Activated CD4-positive, alpha-beta T cell treated with anti-CD3 and anti-CD28 coated beads, Interleukin-2, amount 10 ng/mL, durations not matched to agents 7 days and 5 days (primary cell): ENCODE measurements at regions not wholly inside any gene's neighbourhood (a gene's known extent, or its start where the extent isn't known, plus 50 kb on each side); places are given as distances from the start of the nearest gene placed in this dataset.

Experiments used
- CTCF ChIA-PET: fragments of 350-600 bp; sonication (Branson Sonifier 250); formaldehyde crosslinking; loops from one replicate; lab custom pipeline; 2021; ENCODE audit warnings: antibody characterized with exemption; lab: Charles Lee
- POLR2A ChIA-PET: fragments of 350-600 bp; sonication (Branson Sonifier 250); formaldehyde crosslinking; loops from one replicate; lab custom pipeline; 2021; ENCODE audit warnings: antibody characterized with exemption; lab: Charles Lee
- DNase-seq: peaks from one replicate; pipeline ENCODE4 v3.0.0-alpha.2; 2020
- H3K27ac Mint-ChIP-seq: one replicate; pipeline ENCODE4 v1.8.0; 2021; ENCODE audit warnings: mild to moderate bottlenecking, moderate library complexity, mixed read lengths
- H3K27me3 Mint-ChIP-seq: one replicate; pipeline ENCODE4 v1.8.0; 2021; ENCODE audit warnings: mixed read lengths
- H3K36me3 Mint-ChIP-seq: one replicate; pipeline ENCODE4 v1.8.0; 2021; ENCODE audit warnings: low read depth, mixed read lengths
- H3K4me1 Mint-ChIP-seq: one replicate; pipeline ENCODE4 v1.8.0; 2021; ENCODE audit warnings: mixed read lengths
- H3K4me3 Mint-ChIP-seq: one replicate; pipeline ENCODE4 v1.8.0; 2021; ENCODE audit warnings: mild to moderate bottlenecking, moderate library complexity, mixed read lengths
- H3K9me3 Mint-ChIP-seq: one replicate; pipeline ENCODE4 v1.8.0; 2021; ENCODE audit warnings: mixed read lengths

DNA sequence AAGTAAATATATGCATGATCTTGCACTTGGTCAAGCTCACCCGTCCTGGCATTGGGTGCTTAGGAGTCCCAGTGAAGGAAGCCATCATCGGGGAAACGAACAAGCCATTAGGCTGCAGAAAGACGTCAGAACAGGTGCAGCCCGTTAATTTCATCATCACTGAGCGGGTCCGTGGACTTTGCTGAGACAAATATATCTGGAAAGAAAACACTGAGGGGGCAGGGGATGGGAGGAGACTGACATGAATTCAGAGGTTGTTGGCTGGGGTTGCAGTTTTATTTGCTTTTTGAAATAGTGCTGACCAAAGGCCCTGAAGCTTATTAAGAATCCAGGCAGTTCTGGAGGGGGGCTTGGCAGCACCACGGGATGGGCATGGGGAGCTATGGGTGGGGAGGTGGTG, 207.2 kb downstream of the ENGASE start:
- CTCF ChIA-PET, result no interaction called here
- POLR2A ChIA-PET, result no interaction called here
- no peaks in the 10 kb centered on the region for H3K9me3 Mint-ChIP-seq

DNA sequence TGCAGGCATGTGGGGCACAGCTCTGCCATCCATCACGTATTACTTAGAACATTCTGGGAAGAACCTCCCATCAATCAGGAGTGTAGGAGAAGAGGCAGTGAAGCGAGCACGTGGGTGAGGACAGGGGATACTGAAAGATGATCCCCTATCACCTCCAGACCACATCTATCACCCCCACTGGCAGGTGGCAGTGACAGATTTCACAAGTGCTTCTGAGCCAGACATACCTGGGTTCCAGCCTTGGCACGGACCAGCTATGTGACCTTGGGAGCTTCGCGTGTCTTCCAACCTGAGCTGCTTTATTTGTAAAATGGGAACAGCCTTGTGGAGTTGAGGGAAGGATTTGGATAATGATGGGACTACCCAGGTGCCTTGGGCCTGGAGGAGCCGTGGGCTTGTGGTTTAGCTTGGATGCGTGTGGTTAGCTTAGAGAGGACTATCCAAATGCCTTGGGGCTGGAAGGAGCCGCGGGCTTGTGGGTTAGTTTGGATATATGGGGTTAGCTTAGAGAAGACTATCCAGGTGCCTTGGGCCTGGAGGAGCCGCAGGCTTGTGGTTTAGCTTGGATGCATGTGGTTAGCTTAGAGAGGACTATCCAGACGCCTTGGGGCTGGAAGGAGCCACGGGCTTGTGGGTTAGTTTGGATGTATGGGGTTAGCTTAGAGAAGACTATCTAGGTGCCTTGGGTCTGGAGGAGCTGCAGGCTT, 206.4 kb downstream of the ENGASE start:
- no peak overlapping the region for H3K4me3 Mint-ChIP-seq
- H3K9me3 Mint-ChIP-seq, result no peaks in the 10 kb centered on the region
- no peak for DNase-seq
- H3K4me1 Mint-ChIP-seq, result no peaks in the 10 kb centered on the region
- ChIA-PET CTCF (no interaction called here), POLR2A (no interaction called here)
- H3K27ac Mint-ChIP-seq, result no peak overlapping the region
- no peaks in the 10 kb centered on the region for H3K36me3 Mint-ChIP-seq
- H3K27me3 Mint-ChIP-seq, result peaks cover 2% of the 10 kb centered on the region

More for the DNA sequence above, 207.2 kb downstream of the ENGASE start:
- peaks cover 2% of the 10 kb centered on the region for H3K27me3 Mint-ChIP-seq
- no peaks in the 10 kb centered on the region for H3K36me3 Mint-ChIP-seq
- no peak overlapping the region for H3K4me3 Mint-ChIP-seq
- no peak for DNase-seq
- H3K27ac Mint-ChIP-seq, result no peak overlapping the region
- no peaks in the 10 kb centered on the region for H3K4me1 Mint-ChIP-seq

DNA sequence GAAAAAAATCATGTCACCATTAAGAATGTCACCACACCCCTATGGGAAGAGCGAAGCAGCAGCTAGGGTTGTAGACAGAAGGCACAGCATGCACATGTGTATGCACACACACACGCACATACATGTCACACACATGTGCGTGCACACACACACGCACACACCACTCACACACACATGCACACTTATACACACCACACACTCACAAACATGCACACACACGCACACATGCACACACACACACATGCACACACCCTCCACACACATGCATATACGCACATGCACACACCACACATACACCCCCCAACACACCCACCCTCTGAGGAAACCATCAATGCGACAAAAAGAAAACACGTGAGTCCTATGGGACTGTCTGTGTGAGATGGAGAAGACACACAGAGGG, 205.4 kb downstream of the ENGASE start:
- H3K27me3 Mint-ChIP-seq, result peaks cover 2% of the 10 kb centered on the region
- H3K36me3 Mint-ChIP-seq, result no peaks in the 10 kb centered on the region
- no peak for DNase-seq
- H3K27ac Mint-ChIP-seq, result no peak overlapping the region
- ChIA-PET POLR2A (no interaction called here), CTCF (no interaction called here)
- H3K4me3 Mint-ChIP-seq, result no peak overlapping the region
- H3K9me3 Mint-ChIP-seq, result no peaks in the 10 kb centered on the region
- no peaks in the 10 kb centered on the region for H3K4me1 Mint-ChIP-seq

DNA sequence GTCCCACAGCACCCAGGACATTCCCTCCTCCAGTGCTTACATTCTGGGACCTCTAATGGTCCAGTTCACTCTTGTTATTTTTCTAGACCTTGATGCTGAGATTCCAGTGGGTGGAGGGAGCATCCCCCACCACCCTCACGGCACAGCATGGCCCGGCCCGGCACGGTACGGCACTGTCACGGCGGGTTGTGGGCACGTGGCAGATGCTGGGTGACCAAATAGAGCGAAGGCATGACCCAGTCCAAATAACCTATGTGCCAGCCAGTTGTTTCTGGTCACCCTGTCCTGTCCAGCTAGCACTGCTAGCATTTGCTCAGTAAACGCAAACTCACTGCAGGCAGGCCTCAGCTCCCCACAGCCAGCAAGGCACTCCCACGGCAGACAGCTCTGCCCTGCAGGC, 204.7 kb downstream of the ENGASE start:
- H3K27ac Mint-ChIP-seq, result no peak overlapping the region
- ChIA-PET POLR2A (no interaction called here), CTCF (no interaction called here)
- no peaks in the 10 kb centered on the region for H3K9me3 Mint-ChIP-seq
- H3K4me3 Mint-ChIP-seq, result no peak overlapping the region
- H3K27me3 Mint-ChIP-seq, result peaks cover 2% of the 10 kb centered on the region
- no peak for DNase-seq
- H3K4me1 Mint-ChIP-seq, result no peaks in the 10 kb centered on the region
- H3K36me3 Mint-ChIP-seq, result no peaks in the 10 kb centered on the region

DNA sequence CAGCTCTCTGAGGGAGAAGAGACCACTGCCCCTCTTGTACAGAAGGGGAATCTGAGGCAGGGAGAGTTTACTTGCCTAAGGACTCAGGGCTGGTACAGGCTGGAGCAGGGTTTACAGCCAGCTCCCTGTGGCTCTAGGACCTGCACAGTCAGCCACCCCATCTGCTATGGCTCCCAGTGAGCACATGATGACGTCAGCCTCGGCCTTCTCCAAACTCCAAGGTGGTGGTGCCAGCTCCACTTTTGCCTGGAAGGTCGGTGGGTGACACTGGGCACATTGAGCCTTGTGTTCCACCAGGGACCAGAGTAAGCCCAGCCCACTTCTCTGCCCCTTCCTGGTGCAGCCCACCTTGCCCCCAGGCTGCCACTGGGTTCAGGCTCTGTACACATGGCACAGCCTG, 202.2 kb downstream of the ENGASE start:
- POLR2A ChIA-PET, result no interaction called here
- CTCF ChIA-PET, result no interaction called here
- Mint-ChIP-seq H3K4me3 (no peak overlapping the region), H3K27me3 (peaks cover 2% of the 10 kb centered on the region), H3K36me3 (no peaks in the 10 kb centered on the region), H3K9me3 (no peaks in the 10 kb centered on the region), H3K4me1 (no peaks in the 10 kb centered on the region), H3K27ac (no peak overlapping the region)
- DNase-seq, result no peak

DNA sequence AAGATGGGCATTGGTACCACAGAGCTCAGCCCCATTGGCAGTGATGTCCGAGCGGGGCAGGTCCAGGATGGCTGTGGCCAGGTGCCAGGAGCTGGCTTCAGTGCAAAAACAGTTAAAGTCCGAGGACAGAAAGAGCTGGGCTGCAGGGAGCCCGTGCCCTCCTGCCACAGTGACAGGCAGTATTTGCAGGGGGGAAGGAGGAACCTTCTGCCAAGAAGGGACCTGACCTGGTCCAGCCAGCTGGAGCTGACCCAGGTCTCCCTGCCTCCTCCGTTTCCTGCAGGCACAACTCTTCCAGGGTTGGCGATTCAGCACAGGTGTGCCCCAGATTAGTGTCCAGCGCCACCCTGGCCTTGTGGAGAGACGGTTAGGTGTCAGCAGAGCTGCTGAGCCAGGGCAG, 199.0 kb downstream of the ENGASE start:
- CTCF ChIA-PET, result no interaction called here
- H3K4me3 Mint-ChIP-seq, result no peak overlapping the region
- no peak for DNase-seq
- H3K27ac Mint-ChIP-seq, result no peak overlapping the region
- H3K27me3 Mint-ChIP-seq, result peaks cover 12% of the 10 kb centered on the region
- POLR2A ChIA-PET, result no interaction called here
- no peaks in the 10 kb centered on the region for H3K36me3 Mint-ChIP-seq
- no peaks in the 10 kb centered on the region for H3K9me3 Mint-ChIP-seq
- H3K4me1 Mint-ChIP-seq, result no peaks in the 10 kb centered on the region

DNA sequence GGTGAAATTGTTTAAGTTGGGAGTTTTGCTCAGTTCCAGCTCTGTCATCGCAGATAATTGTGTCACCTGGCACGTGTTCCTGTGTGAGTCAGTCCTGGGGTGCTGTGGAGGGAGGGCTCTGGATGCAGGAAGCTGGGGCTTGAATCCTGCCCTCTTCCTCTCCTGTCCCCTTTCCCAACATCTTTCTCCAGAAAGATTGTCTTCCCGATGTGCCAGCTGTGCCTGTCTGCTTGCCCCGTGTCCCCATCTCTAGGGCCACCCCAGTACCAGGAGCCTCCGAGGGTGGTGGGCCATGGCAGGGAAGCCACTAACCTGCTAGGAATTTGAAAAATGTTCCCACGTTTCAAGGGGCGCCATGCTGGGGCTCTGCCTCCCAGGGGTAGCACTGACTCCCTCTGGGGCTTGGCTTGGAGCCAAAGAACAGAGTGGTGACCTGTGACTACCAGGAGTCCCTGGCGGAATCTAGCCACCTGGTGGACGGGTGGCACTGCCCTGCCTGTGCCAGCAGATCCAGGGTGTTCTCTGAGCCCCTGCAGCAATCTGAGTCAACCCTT, 198.1 kb downstream of the ENGASE start:
- H3K4me1 Mint-ChIP-seq, result no peaks in the 10 kb centered on the region
- no peaks in the 10 kb centered on the region for H3K9me3 Mint-ChIP-seq
- POLR2A ChIA-PET, result no interaction called here

DNA sequence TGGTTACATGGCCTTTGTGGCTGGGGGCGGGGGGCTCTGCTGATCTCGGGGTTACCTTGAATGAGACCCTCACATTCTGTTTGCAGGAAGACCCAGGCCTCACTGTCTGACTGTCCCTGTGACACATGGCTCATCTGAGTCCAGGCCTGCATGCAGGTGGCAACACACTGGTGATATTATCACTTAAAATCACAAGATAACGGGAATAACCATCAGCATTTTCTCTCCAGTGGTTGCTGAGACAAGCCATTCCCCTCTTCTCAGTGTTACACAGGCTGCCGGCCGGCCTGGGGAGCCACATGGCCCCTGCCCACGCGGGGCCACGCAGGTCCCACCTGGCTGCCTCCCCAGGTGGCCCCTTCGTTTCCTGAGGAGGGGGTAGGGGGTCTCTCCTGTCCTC, 197.6 kb downstream of the ENGASE start:
- no peak overlapping the region for H3K27ac Mint-ChIP-seq
- no peaks in the 10 kb centered on the region for H3K4me1 Mint-ChIP-seq
- peaks cover 12% of the 10 kb centered on the region for H3K27me3 Mint-ChIP-seq
- no peaks in the 10 kb centered on the region for H3K36me3 Mint-ChIP-seq
- no peak overlapping the region for H3K4me3 Mint-ChIP-seq
- H3K9me3 Mint-ChIP-seq, result no peaks in the 10 kb centered on the region
- DNase-seq, result no peak
- ChIA-PET CTCF (no interaction called here), POLR2A (no interaction called here)

More for the DNA sequence above, 198.1 kb downstream of the ENGASE start:
- no peak overlapping the region for H3K4me3 Mint-ChIP-seq
- H3K36me3 Mint-ChIP-seq, result no peaks in the 10 kb centered on the region
- H3K27me3 Mint-ChIP-seq, result peaks cover 12% of the 10 kb centered on the region
- DNase-seq, result no peak
- CTCF ChIA-PET, result no interaction called here
- no peak overlapping the region for H3K27ac Mint-ChIP-seq

DNA sequence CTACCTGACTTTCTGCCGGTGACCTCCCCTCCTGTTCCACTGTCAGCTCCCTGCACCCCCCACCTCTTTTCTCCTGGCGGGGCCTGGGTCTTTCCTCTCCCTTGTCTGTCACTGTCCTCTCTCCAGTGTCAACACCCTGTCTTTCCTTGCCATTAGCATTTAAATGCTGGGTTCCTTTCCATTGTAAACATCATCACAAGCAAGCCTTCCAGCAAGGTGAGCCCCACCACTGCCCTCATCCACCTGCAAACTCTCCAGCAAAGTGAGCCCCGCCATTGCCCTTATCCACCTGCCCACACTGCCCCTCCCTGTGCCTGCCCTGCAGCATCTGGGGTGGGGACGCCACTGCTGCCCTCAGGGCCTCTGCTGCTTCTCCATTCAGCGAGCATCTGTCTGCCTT, 195.0 kb downstream of the ENGASE start:
- no peak overlapping the region for H3K27ac Mint-ChIP-seq
- H3K4me1 Mint-ChIP-seq, result no peaks in the 10 kb centered on the region
- H3K4me3 Mint-ChIP-seq, result no peak overlapping the region
- H3K27me3 Mint-ChIP-seq, result peaks cover 12% of the 10 kb centered on the region
- H3K36me3 Mint-ChIP-seq, result no peaks in the 10 kb centered on the region
- H3K9me3 Mint-ChIP-seq, result no peaks in the 10 kb centered on the region
- DNase-seq, result no peak
- CTCF ChIA-PET, result no interaction called here
- POLR2A ChIA-PET, result no interaction called here

DNA sequence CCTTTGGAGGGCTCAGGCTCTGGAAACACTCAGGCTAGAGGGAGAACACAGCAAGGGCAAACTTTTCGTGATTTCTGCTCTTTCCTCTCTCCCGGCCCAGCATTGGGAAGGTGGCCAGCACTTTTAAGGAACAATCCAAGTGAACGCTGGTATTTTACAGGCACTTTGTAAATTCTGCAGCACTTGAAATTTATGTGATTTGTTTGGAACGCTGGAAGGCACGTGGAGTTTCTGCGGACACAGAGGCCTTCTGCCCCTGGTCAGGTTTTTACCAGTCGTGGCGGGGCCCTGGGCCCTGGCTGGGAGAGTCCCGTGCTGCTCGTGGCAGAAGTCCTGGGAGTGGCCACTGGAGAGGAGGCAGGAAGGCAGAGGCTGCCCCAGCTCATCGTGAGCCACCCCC, 188.6 kb downstream of the ENGASE start:
- H3K4me1 Mint-ChIP-seq, result no peaks in the 10 kb centered on the region
- H3K9me3 Mint-ChIP-seq, result no peaks in the 10 kb centered on the region
- CTCF ChIA-PET, result no interaction called here
- H3K4me3 Mint-ChIP-seq, result no peak overlapping the region
- DNase-seq, result no peak
- POLR2A ChIA-PET, result no interaction called here
- no peak overlapping the region for H3K27ac Mint-ChIP-seq
- no peaks in the 10 kb centered on the region for H3K36me3 Mint-ChIP-seq
- H3K27me3 Mint-ChIP-seq, result no peaks in the 10 kb centered on the region

DNA sequence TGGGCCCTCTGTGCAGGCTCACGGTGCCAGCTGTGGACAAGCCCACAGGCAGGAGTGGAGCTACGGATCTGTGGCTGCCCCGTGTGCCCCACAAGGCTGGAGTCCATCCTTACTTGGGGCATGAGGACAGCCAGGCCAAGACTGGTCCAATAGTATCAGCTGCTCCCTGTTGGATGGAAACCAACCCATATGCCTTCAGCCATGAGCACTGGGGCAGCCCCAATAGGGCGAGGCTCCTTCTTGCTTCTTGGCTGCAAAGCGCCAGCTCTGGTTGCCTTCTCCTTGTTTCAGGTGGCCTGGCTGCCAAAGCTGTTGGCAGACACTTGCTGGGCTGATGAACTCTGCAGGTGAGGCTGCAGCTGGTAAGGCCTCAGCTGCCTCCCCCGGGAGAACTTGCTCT, 188.0 kb downstream of the ENGASE start:
- ChIA-PET CTCF (no interaction called here), POLR2A (no interaction called here)
- Mint-ChIP-seq H3K36me3 (no peaks in the 10 kb centered on the region), H3K9me3 (no peaks in the 10 kb centered on the region), H3K4me3 (no peak overlapping the region), H3K4me1 (no peaks in the 10 kb centered on the region), H3K27ac (no peak overlapping the region), H3K27me3 (peaks cover 1% of the 10 kb centered on the region)
- DNase-seq, result no peak

DNA sequence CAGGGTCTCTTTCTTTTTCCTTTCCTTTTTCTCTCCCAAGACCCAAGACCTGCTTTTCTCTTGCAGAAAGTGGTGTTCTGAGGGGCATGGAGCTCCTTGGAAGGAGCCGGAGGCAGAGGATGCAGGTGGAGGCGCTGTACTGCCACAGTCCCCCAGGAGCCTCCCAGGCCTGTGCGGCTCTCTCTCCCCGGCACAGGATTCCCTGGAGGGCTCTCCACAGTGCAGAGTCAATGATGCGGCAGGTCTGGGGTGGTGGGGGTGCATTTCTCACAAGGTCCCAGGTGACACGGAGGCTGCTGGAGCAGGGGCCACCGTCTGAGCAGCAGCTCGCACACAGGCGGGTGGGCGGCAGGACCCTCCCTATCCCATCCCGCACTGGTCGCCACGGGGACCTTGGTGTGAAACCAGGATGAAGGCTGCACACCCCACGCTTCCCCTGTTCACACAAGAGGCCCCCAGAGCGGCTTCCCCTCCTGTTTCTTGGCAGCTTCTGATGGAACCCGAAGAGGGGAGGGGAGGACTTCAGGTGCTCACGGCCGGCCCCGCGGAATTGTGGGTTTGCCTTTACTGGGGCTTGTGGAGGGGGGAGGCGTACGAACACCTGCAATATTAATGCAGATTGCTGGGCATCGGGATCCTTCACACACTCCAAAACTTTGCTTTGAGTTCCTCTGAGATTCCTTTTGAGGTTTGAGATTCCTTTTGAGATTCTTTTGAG, 186.9 kb downstream of the ENGASE start:
- no peak overlapping the region for H3K4me3 Mint-ChIP-seq
- no peaks in the 10 kb centered on the region for H3K36me3 Mint-ChIP-seq
- H3K27ac Mint-ChIP-seq, result no peak overlapping the region
- H3K9me3 Mint-ChIP-seq, result no peaks in the 10 kb centered on the region
- H3K27me3 Mint-ChIP-seq, result peaks cover 1% of the 10 kb centered on the region
- CTCF ChIA-PET, result no interaction called here
- H3K4me1 Mint-ChIP-seq, result no peaks in the 10 kb centered on the region
- no peak for DNase-seq
- POLR2A ChIA-PET, result no interaction called here

DNA sequence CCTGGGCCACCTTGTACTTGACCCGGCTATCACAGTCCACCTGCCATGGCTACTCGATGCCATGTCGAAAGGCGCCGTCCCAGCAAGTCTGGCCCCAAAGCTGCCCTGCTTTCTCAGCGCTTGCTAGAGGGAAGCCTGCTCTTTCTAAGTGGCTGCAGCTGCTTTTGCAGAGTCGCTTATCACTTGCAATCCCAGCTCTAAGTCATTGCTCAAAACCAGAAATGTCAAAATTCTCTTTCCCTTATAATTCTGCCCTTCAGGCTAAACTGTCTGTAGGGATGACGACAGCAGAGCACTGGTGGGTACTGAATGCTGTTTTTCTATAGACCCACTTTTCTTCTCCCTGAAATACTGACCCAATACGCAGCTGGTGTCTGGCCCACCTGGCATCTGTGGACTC, 184.2 kb downstream of the ENGASE start:
- ChIA-PET POLR2A (no interaction called here), CTCF (no interaction called here)
- Mint-ChIP-seq H3K4me3 (no peak overlapping the region), H3K27me3 (peaks cover 1% of the 10 kb centered on the region), H3K4me1 (no peaks in the 10 kb centered on the region), H3K27ac (no peak overlapping the region), H3K9me3 (no peaks in the 10 kb centered on the region), H3K36me3 (no peaks in the 10 kb centered on the region)
- no peak for DNase-seq
